PC-9 (cell line): ENCODE measurements at regions not wholly inside any gene's neighbourhood (a gene's known extent, or its start where the extent isn't known, plus 50 kb on each side); places are given as distances from the start of the nearest gene placed in this dataset.

Experiments
- BruUV-seq: library from RNA; stranded (reverse); fragments of 400-500 nt; replicated peaks from 2 replicates; lab custom pipeline; 2021; lab: Mats Ljungman, UMichigan
- CTCF ChIA-PET: fragments of 300-600 bp; sonication (Branson Sonifier 250); formaldehyde crosslinking; loops from one replicate; lab custom pipeline; 2022; ENCODE audit warnings: antibody characterized with exemption; lab: Charles Lee
- POLR2A ChIA-PET: fragments of 300-600 bp; sonication (Branson Sonifier 250); formaldehyde crosslinking; loops from one replicate; lab custom pipeline; 2022; ENCODE audit warnings: antibody characterized with exemption; ENCODE audit not compliant: unreplicated experiment; lab: Charles Lee
- DNase-seq, 2 experiments: peaks; one replicate each; pipeline versions ENCODE4 v3.0.0 to v3.0.0-alpha.2; 2015 to 2022; ENCODE audit warnings: mixed read lengths in 1 of 2
- H2AFZ ChIP-seq: fragments of 200-600 bp; sonication (generic); 2 replicates; pipeline ENCODE4 v1.8.1; 2017; ENCODE audit warnings: antibody characterized with exemption
- H3F3A ChIP-seq: fragments of 200-600 bp; sonication (generic); 2 replicates; pipeline ENCODE4 v1.8.1; 2017; ENCODE audit warnings: antibody characterized with exemption, mild to moderate bottlenecking, low read depth; ENCODE audit not compliant: insufficient read depth
- H3K27ac ChIP-seq: fragments of 200-600 bp; sonication (generic); 2 replicates; pipeline ENCODE4 v1.6.1; 2016; ENCODE audit warnings: mixed run types
- H3K27me3 ChIP-seq: fragments of 200-600 bp; sonication (generic); 2 replicates; pipeline ENCODE4 v1.6.1; 2016; ENCODE audit warnings: low read depth, mixed run types; ENCODE audit not compliant: insufficient read depth
- H3K36me3 ChIP-seq: fragments of 200-600 bp; sonication (generic); 2 replicates; pipeline ENCODE4 v1.6.1; 2016; ENCODE audit warnings: low read depth, mixed run types
- H3K4me1 ChIP-seq: fragments of 200-600 bp; sonication (generic); replicated peaks from 2 replicates; pipeline ENCODE4 v1.6.1; 2016; ENCODE audit warnings: mixed run types; ENCODE audit not compliant: insufficient read depth
- H3K4me2 ChIP-seq: fragments of 200-600 bp; sonication (generic); 2 replicates; pipeline ENCODE4 v1.6.1; 2017; ENCODE audit warnings: mixed run types
- H3K4me3 ChIP-seq: fragments of 200-600 bp; sonication (generic); 2 replicates; pipeline ENCODE4 v1.6.1; 2016; ENCODE audit warnings: mixed run types
- H3K79me2 ChIP-seq: fragments of 200-600 bp; sonication (generic); 2 replicates; pipeline ENCODE4 v1.6.1; 2017; ENCODE audit warnings: low read depth, mixed run types
- H3K9me2 ChIP-seq: fragments of 200-600 bp; sonication (generic); 2 replicates; pipeline ENCODE4 v1.8.1; 2017; ENCODE audit warnings: mild to moderate bottlenecking; ENCODE audit not compliant: insufficient read depth
- H3K9me3 ChIP-seq: fragments of 200-600 bp; sonication (generic); 2 replicates; pipeline ENCODE4 v1.8.1; 2016; ENCODE audit warnings: low read depth; ENCODE audit not compliant: insufficient read depth
- H4K20me1 ChIP-seq: fragments of 200-600 bp; sonication (generic); 2 replicates; pipeline ENCODE4 v1.8.1; 2017; ENCODE audit not compliant: insufficient read depth
- EZH2 ChIP-seq: fragments of 200-600 bp; sonication (generic); IDR thresholded peaks from 2 replicates; pipeline ENCODE4 v1.8.0; 2017; ENCODE audit warnings: antibody characterized with exemption, low read depth
- intact Hi-C: fragments of 100-400 bp; cut with micrococcal nuclease; formaldehyde crosslinking; loops from one replicate; pipeline ENCODE4 v1.10.0; 2022; ENCODE audit not compliant: unreplicated experiment
- TF ChIP-seq, protein P1 (sequence below): fragments of 200-600 bp; sonication (generic); conservative IDR thresholded peaks from 2 replicates; pipeline ENCODE4 v1.6.1; 2017; ENCODE audit warnings: mixed run types, antibody characterized with exemption, mild to moderate bottlenecking, moderate library complexity

DNA sequence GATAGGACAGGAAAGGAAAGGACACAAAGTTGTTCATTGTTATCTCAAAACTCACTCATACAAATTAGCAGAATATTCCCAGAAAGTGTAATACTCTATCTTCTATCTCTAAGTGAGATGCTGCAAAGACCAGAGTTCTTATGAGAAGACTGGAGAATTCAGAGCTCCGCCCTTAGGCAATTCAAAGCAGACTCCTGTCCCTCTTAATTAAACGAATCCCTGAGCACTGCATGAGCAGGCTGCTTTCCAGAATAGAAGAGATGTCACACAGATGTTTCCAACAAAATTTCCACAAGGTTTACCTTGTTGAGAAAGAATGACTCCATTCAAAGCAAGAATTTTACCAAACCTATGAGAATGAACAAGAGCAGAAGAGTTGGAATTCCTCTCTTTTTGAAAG, 630.8 kb upstream of the INTU start:
- TF ChIP-seq, protein P1, sequence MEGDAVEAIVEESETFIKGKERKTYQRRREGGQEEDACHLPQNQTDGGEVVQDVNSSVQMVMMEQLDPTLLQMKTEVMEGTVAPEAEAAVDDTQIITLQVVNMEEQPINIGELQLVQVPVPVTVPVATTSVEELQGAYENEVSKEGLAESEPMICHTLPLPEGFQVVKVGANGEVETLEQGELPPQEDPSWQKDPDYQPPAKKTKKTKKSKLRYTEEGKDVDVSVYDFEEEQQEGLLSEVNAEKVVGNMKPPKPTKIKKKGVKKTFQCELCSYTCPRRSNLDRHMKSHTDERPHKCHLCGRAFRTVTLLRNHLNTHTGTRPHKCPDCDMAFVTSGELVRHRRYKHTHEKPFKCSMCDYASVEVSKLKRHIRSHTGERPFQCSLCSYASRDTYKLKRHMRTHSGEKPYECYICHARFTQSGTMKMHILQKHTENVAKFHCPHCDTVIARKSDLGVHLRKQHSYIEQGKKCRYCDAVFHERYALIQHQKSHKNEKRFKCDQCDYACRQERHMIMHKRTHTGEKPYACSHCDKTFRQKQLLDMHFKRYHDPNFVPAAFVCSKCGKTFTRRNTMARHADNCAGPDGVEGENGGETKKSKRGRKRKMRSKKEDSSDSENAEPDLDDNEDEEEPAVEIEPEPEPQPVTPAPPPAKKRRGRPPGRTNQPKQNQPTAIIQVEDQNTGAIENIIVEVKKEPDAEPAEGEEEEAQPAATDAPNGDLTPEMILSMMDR, result no peak
- no peak for TF ChIP-seq EZH2
- Histone ChIP-seq H3K9me3 (no peaks in the 10 kb centered on the region), H3K4me3 (no peak overlapping the region), H3K79me2 (no peaks in the 10 kb centered on the region), H3K9me2 (no peaks in the 10 kb centered on the region), H2AFZ (no peak overlapping the region), H3K4me1 (no peaks in the 10 kb centered on the region), H4K20me1 (no peaks in the 10 kb centered on the region), H3F3A (no peaks in the 10 kb centered on the region), H3K27me3 (no peaks in the 10 kb centered on the region), H3K36me3 (no peaks in the 10 kb centered on the region), H3K27ac (no peak overlapping the region), H3K4me2 (no peak overlapping the region)
- BruUV-seq, result no TSS peak
- no peak for DNase-seq
- ChIA-PET POLR2A (no interaction called here), CTCF (no interaction called here)
- intact Hi-C loops, result no loop called here

DNA sequence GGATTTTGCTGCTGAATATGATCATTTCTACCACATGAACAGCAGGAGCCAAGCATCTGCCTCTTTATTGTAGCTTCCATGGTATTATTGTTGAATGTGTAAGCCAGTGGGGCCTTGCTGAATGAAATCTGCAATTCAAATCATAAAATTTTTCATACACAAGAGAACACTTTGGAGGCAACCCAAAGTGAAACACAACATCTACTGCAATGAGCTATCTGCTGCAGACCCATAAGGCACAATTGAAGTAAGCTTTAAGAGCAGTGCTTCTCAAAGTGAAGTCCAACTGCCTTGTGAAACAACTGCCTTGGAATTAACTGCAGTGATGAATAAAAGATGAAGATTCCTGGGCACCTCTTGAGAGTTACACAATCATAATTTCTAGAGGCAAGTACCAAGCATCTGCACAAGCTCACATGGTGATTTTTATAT, 626.3 kb upstream of the INTU start:
- TF ChIP-seq, protein P1, result no peak
- no peak for TF ChIP-seq EZH2

DNA sequence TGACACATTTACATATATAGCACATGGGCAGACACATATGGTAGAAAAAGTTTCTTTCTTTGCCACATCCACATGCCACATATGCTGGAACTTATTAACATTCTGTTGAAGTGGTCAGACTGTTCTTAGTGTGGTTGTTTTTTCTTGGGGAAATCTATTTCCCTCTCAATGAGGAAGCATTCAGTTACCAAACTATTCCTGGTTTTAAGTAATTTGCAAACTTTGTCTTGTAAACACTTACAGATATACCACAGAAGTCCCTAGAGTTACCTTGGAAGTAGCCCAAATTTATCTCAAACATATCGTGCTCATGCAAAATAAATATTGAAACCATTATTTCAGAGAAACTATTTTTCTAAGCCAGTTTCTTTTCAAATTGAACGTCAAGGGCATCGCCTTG, 625.5 kb upstream of the INTU start:
- H3K79me2 ChIP-seq, result no peaks in the 10 kb centered on the region
- H3K9me2 ChIP-seq, result no peaks in the 10 kb centered on the region
- no peaks in the 10 kb centered on the region for H3K27me3 ChIP-seq
- BruUV-seq, result no TSS peak
- no peak overlapping the region for H3K4me2 ChIP-seq
- no peak for DNase-seq
- ChIA-PET POLR2A (no interaction called here), CTCF (no interaction called here)
- H3K4me3 ChIP-seq, result no peak overlapping the region
- no peaks in the 10 kb centered on the region for H3K36me3 ChIP-seq
- H3K9me3 ChIP-seq, result no peaks in the 10 kb centered on the region
- TF ChIP-seq, protein P1, result no peak
- TF ChIP-seq EZH2, result no peak
- no peaks in the 10 kb centered on the region for H3F3A ChIP-seq
- H3K27ac ChIP-seq, result no peak overlapping the region
- H3K4me1 ChIP-seq, result no peaks in the 10 kb centered on the region
- H4K20me1 ChIP-seq, result peaks cover 5% of the 10 kb centered on the region; the same call in 1 of the 2 replicates
- no peak overlapping the region for H2AFZ ChIP-seq
- intact Hi-C loops, result no loop called here

More for the DNA sequence above, 626.3 kb upstream of the INTU start:
- intact Hi-C loops, result no loop called here
- no peaks in the 10 kb centered on the region for H3F3A ChIP-seq
- no peak for DNase-seq
- no peaks in the 10 kb centered on the region for H3K9me2 ChIP-seq
- ChIA-PET CTCF (no interaction called here), POLR2A (no interaction called here)
- H3K27me3 ChIP-seq, result no peaks in the 10 kb centered on the region
- no peak overlapping the region for H2AFZ ChIP-seq
- no TSS peak for BruUV-seq
- peaks cover 5% of the 10 kb centered on the region; the same call in 1 of the 2 replicates for H4K20me1 ChIP-seq
- no peak overlapping the region for H3K4me2 ChIP-seq
- no peak overlapping the region for H3K27ac ChIP-seq
- H3K36me3 ChIP-seq, result no peaks in the 10 kb centered on the region
- no peaks in the 10 kb centered on the region for H3K4me1 ChIP-seq
- no peaks in the 10 kb centered on the region for H3K79me2 ChIP-seq
- H3K9me3 ChIP-seq, result no peaks in the 10 kb centered on the region
- H3K4me3 ChIP-seq, result no peak overlapping the region
